Transverse colon (tissue), 4 donors: ENCODE measurements at regions not wholly inside any gene's neighbourhood (a gene's known extent, or its start where the extent isn't known, plus 50 kb on each side); places are given as distances from the start of the nearest gene placed in this dataset.

Experiments used
- DNase-seq: peaks from one replicate; pipeline ENCODE4 v3.0.0-alpha.2; 2019
- H3K27ac ChIP-seq, 4 donors: fragments of 200-600 bp; sonication (generic); 2 replicates each; pipeline ENCODE4 v1.5.1; 2016 to 2018; ENCODE audit warnings: inconsistent platforms in 4 of 4
- H3K27me3 ChIP-seq: fragments of 200-600 bp; sonication (generic); 2 replicates; pipeline ENCODE4 v1.5.1; 2017; ENCODE audit warnings: inconsistent platforms
- H3K36me3 ChIP-seq, 4 donors: fragments of 200-600 bp; sonication (generic); 2 replicates each; pipeline ENCODE4 v1.5.1; 2017 to 2019; ENCODE audit warnings: inconsistent platforms in 4 of 4
- H3K4me1 ChIP-seq, 4 donors: fragments of 200-600 bp; sonication (generic); 2 replicates each; pipeline ENCODE4 v1.5.1; 2017 to 2020; ENCODE audit warnings: inconsistent platforms in 4 of 4
- H3K4me3 ChIP-seq, 4 donors: fragments of 200-600 bp; sonication (generic); 1 replicate in 1 of 4; 2 replicates in 3 of 4; pipeline versions ENCODE4 v1.5.1 to v1.6.1; 2017 to 2019; ENCODE audit warnings: inconsistent platforms in 4 of 4
- H3K9me3 ChIP-seq, 2 donors: fragments of 200-600 bp; sonication (generic); 2 replicates each; pipeline ENCODE4 v1.5.1; 2017 to 2019; ENCODE audit warnings: inconsistent platforms in 2 of 2
- EP300 ChIP-seq: sonication (generic); formaldehyde crosslinking; IDR thresholded peaks from one replicate; pipeline ENCODE4 v1.6.1; 2017; ENCODE audit warnings: antibody characterized with exemption, low read depth
- POLR2A ChIP-seq: fragments of 450-650 bp; IDR thresholded peaks from one replicate; pipeline ENCODE4 v1.6.1; 2016; ENCODE audit warnings: antibody characterized with exemption, mild to moderate bottlenecking, moderate library complexity
- POLR2AphosphoS5 ChIP-seq, 3 donors: sonication (generic); formaldehyde crosslinking; IDR thresholded peaks; one replicate each; pipeline ENCODE4 v1.6.1; 2016; ENCODE audit warnings: antibody characterized with exemption in 3 of 3
- WGBS, 2 donors: methylation state at CpG; one replicate each; pipeline ENCODE4 v1.1.5; 2018; ENCODE audit warnings: low coverage in 1 of 2; 5-methylcytosine and 5-hydroxymethylcytosine counted together
- in situ Hi-C, 4 donors: fragments of 200-750 bp; cut with MboI; loops; one replicate each; pipeline versions ENCODE4 v1.15.0 to v1.15.1; 2017; ENCODE audit warnings: low sequenced_read_pairs in 3 of 4, low pct_ligation_motif_present in 1 of 4, low pct_unique_long_range_greater_than_20kb in 1 of 4
- intact Hi-C: fragments of 100-400 bp; cut with DNase I; formaldehyde crosslinking; loops from one replicate; pipeline ENCODE4 v1.15.1; 2023; ENCODE audit warnings: low total_unique reads
- TF ChIP-seq, protein P1 (sequence below), 5 experiments: fragments of 200-600 bp in 3 of 5; fragments of 450-650 bp in 2 of 5; sonication (generic) in 3 of 5; IDR thresholded peaks; 1 replicate in 2 of 5; 2 replicates in 3 of 5; pipeline ENCODE4 v1.5.1; 2016 to 2017; ENCODE audit warnings: antibody characterized with exemption in 5 of 5, inconsistent platforms in 3 of 5, mild to moderate bottlenecking in 2 of 5, moderate library complexity in 1 of 5

DNA sequence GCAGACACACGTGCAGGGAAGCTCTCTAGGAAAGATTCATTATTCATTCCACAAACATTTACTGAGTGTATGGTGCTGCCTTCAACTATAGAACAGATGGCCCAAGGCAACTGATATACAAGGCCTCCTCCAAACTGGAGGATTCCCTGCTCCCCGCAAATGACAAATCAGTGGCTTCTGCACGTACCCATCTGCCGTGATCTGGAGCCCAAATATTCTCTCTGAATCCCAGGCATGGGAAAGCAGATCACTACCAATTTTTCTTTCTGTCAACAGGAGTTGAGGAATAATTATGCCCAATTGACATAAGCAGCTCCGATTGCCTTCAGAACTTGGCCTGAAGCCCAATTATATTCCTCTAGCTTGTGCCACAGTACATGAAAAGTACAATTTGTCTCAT, 174.2 kb upstream of the CCDC196 start:
- in situ Hi-C loops (no loop called here), intact Hi-C loops (no loop called here)
- 33 to 73% methylated on average over 1 to 5 of the region's 5 CpGs for WGBS, 2 donors

DNA sequence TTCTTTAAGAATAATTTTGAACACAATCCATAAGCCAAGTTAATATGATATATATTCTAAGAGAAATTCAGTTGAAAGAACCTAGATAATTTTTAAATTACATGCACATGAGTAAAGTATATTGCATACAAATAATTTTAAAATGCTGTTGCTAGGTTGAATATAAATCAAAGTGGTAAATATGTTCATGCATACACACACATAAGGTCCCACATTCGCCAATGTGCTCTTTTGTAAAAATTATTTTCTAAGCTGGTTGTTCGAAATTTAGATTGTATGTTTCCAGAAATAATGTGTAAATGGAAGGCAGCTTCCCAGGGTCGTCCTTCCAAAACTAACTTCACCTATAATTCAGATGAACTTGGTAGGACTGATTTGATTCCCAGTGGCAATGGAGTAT, 173.7 kb upstream of the CCDC196 start:
- H3K4me1 ChIP-seq = no peaks in the 10 kb centered on the region
- in situ Hi-C loops (no loop called here), intact Hi-C loops (no loop called here)
- TF ChIP-seq, protein P1, sequence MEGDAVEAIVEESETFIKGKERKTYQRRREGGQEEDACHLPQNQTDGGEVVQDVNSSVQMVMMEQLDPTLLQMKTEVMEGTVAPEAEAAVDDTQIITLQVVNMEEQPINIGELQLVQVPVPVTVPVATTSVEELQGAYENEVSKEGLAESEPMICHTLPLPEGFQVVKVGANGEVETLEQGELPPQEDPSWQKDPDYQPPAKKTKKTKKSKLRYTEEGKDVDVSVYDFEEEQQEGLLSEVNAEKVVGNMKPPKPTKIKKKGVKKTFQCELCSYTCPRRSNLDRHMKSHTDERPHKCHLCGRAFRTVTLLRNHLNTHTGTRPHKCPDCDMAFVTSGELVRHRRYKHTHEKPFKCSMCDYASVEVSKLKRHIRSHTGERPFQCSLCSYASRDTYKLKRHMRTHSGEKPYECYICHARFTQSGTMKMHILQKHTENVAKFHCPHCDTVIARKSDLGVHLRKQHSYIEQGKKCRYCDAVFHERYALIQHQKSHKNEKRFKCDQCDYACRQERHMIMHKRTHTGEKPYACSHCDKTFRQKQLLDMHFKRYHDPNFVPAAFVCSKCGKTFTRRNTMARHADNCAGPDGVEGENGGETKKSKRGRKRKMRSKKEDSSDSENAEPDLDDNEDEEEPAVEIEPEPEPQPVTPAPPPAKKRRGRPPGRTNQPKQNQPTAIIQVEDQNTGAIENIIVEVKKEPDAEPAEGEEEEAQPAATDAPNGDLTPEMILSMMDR (IDR thresholded peaks at IDR 0.05) = no peak
- TF ChIP-seq POLR2AphosphoS5 (IDR thresholded peaks at IDR 0.05) (no peak), POLR2A (no peak), EP300 (no peak)
- no peaks in the 10 kb centered on the region for H3K36me3 ChIP-seq
- H3K27me3 ChIP-seq = no peaks in the 10 kb centered on the region
- DNase-seq = no peak
- WGBS, 2 donors = 80 to 82% methylated on average over 3 of the region's 3 CpGs
- peaks cover 0 to 2% of the 10 kb centered on the region in 2 donors for H3K9me3 ChIP-seq
- no peak overlapping the region for H3K27ac ChIP-seq
- H3K4me3 ChIP-seq = no peak overlapping the region

More for the DNA sequence above, 174.2 kb upstream of the CCDC196 start:
- TF ChIP-seq POLR2AphosphoS5 (IDR thresholded peaks at IDR 0.05) (no peak), POLR2A (no peak), EP300 (no peak)
- TF ChIP-seq, protein P1 (IDR thresholded peaks at IDR 0.05) = no peak
- H3K4me3 ChIP-seq = no peak overlapping the region
- no peaks in the 10 kb centered on the region for H3K4me1 ChIP-seq
- H3K27me3 ChIP-seq = no peaks in the 10 kb centered on the region
- H3K36me3 ChIP-seq = no peaks in the 10 kb centered on the region
- H3K27ac ChIP-seq = no peak overlapping the region
- DNase-seq = no peak
- H3K9me3 ChIP-seq = peaks cover 0 to 2% of the 10 kb centered on the region in 2 donors

DNA sequence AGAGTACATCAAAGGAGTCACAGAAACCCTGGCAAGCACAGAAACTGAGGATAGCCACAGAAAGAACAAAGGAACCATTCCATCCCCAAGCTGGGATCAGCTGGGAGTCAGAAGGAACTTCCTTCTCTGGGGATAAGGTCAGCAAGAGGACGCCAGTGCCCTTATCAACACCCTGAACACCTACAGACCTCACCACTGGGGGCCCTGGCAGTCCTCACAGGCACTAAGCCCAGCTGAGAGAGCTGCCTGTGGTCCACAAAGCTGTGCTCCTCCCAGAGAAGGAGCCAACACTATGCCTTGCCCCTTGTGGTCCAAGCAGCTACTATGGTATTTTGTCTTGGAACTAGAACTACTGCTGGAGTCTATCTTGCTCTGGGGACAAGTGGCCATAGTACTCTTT, 171.1 kb upstream of the CCDC196 start:
- in situ Hi-C loops (no loop called here), intact Hi-C loops (no loop called here)
- Histone ChIP-seq H3K9me3 (peaks cover 2 to 7% of the 10 kb centered on the region in 2 donors), H3K4me3 (no peak overlapping the region), H3K36me3 (no peaks in the 10 kb centered on the region), H3K27me3 (no peaks in the 10 kb centered on the region), H3K27ac (no peak overlapping the region), H3K4me1 (no peaks in the 10 kb centered on the region)
- WGBS, 2 donors = 80 to 82% methylated on average over 1 of the region's 1 CpG
- DNase-seq = no peak
- TF ChIP-seq POLR2A (no peak), POLR2AphosphoS5 (IDR thresholded peaks at IDR 0.05) (no peak), EP300 (no peak)
- TF ChIP-seq, protein P1 (IDR thresholded peaks at IDR 0.05) = no peak

GRCh38 chr14:66315548-66315947, 170.6 kb upstream of the CCDC196 start:
- Histone ChIP-seq H3K27ac (no peak overlapping the region), H3K9me3 (peaks cover 2 to 7% of the 10 kb centered on the region in 2 donors), H3K4me3 (no peak overlapping the region), H3K4me1 (no peaks in the 10 kb centered on the region), H3K27me3 (no peaks in the 10 kb centered on the region), H3K36me3 (no peaks in the 10 kb centered on the region)
- TF ChIP-seq, protein P1 (IDR thresholded peaks at IDR 0.05) = no peak
- TF ChIP-seq EP300 (no peak), POLR2A (no peak), POLR2AphosphoS5 (IDR thresholded peaks at IDR 0.05) (no peak)
- DNase-seq = no peak
- in situ Hi-C loops = no loop called here
- intact Hi-C loops = no loop called here
- 73% methylated on average over 1 of the region's 1 CpG; no CpG with 5 or more reads in 1 of the 2 donors for WGBS, 2 donors
